Keratinocyte (primary cell): ENCODE measurements at regions not wholly inside any gene's neighbourhood (a gene's known extent, or its start where the extent isn't known, plus 50 kb on each side); places are given as distances from the start of the nearest gene placed in this dataset.

ENCODE experiments used
- DNase-seq: peaks from one replicate; pipeline ENCODE4 v3.0.0-alpha.2; 2011; ENCODE audit warnings: low read depth, missing footprints, low spot score
- FAIRE-seq: peaks from 2 replicates; lab custom pipeline; 2011; peaks lifted over from hg19 to GRCh38; lab: Jason Lieb, UNC
- H2AFZ ChIP-seq: 2 replicates; pipeline ENCODE4 v1.6.0; 2012; ENCODE audit warnings: low read length, control low read depth, inconsistent platforms; ENCODE audit not compliant: control insufficient read depth
- H3K27ac ChIP-seq: 2 replicates; pipeline ENCODE4 v1.5.1; 2011; ENCODE audit warnings: low read length; ENCODE audit not compliant: control insufficient read depth, insufficient read depth
- H3K27me3 ChIP-seq: 3 replicates; pipeline ENCODE4 v1.6.0; 2011; ENCODE audit warnings: low read length; ENCODE audit not compliant: control insufficient read depth, insufficient read depth; ENCODE audit errors: extremely low read depth
- H3K36me3 ChIP-seq, 2 experiments: 2 replicates in 1 of 2; 3 replicates in 1 of 2; pipeline ENCODE4 v1.5.1; 2011; ENCODE audit warnings: low read length in 2 of 2, mild to moderate bottlenecking in 1 of 2; ENCODE audit not compliant: control insufficient read depth in 2 of 2, insufficient read depth in 2 of 2; ENCODE audit errors: extremely low read depth in 1 of 2
- H3K4me1 ChIP-seq: 3 replicates; pipeline ENCODE4 v1.5.1; 2011; ENCODE audit warnings: low read length; ENCODE audit not compliant: control insufficient read depth, insufficient read depth; ENCODE audit errors: extremely low read depth
- H3K4me2 ChIP-seq: 3 replicates; pipeline ENCODE4 v1.6.0; 2011; ENCODE audit warnings: low read depth, low read length; ENCODE audit not compliant: control insufficient read depth, insufficient read depth; ENCODE audit errors: extremely low read depth
- H3K4me3 ChIP-seq, 3 experiments: fragments of 200-600 bp in 1 of 3; sonication (generic) in 1 of 3; 2 replicates in 2 of 3; 3 replicates in 1 of 3; pipeline ENCODE4 v1.5.1; 2011 to 2016; ENCODE audit warnings: low read length in 3 of 3, mild to moderate bottlenecking in 3 of 3, control low read depth in 2 of 3, inconsistent platforms in 1 of 3, low read depth in 1 of 3, mixed read lengths in 1 of 3, mixed run types in 1 of 3, moderate library complexity in 1 of 3; ENCODE audit not compliant: control insufficient read depth in 2 of 3, insufficient read depth in 2 of 3; ENCODE audit errors: extremely low read depth in 1 of 3
- H3K79me2 ChIP-seq: 2 replicates; pipeline ENCODE4 v1.6.0; 2012; ENCODE audit warnings: low read length; ENCODE audit not compliant: control insufficient read depth, insufficient read depth
- H3K9ac ChIP-seq: 3 replicates; pipeline ENCODE4 v1.6.0; 2011; ENCODE audit warnings: low read length; ENCODE audit not compliant: control insufficient read depth, insufficient read depth; ENCODE audit errors: extremely low read depth
- H3K9me1 ChIP-seq: 3 replicates; pipeline ENCODE4 v1.6.0; 2011; ENCODE audit warnings: low read length; ENCODE audit not compliant: control insufficient read depth, insufficient read depth; ENCODE audit errors: extremely low read depth
- H3K9me3 ChIP-seq: 2 replicates; pipeline ENCODE4 v1.5.1; 2012; ENCODE audit warnings: low read depth, low read length; ENCODE audit not compliant: control insufficient read depth
- H4K20me1 ChIP-seq: 3 replicates; pipeline ENCODE4 v1.6.0; 2011; ENCODE audit warnings: low read length; ENCODE audit not compliant: control insufficient read depth, insufficient read depth; ENCODE audit errors: extremely low read depth
- EZH2 ChIP-seq: IDR thresholded peaks from one replicate; pipeline ENCODE4 v1.6.1; 2012; ENCODE audit warnings: inconsistent platforms, mild to moderate bottlenecking, low read length, moderate library complexity
- dilution Hi-C: fragments of 300-500 bp; cut with MboI; formaldehyde crosslinking; loops from one replicate; pipeline ENCODE4 v1.7.0; 2020; ENCODE audit warnings: low sequenced_read_pairs; ENCODE audit not compliant: extremely low pct_ligation_motif_present
- TF ChIP-seq, protein P1 (sequence below), 3 experiments: IDR thresholded peaks in 1 of 3; conservative IDR thresholded peaks in 1 of 3; optimal IDR thresholded peaks in 1 of 3; 2 replicates in 2 of 3; 3 replicates in 1 of 3; pipeline versions ENCODE3 to v1.5.1; 2011; ENCODE audit warnings: low read length in 3 of 3, mild to moderate bottlenecking in 3 of 3, moderate library complexity in 2 of 3, control low read depth in 1 of 3, inconsistent platforms in 1 of 3; ENCODE audit not compliant: insufficient read depth in 2 of 3; ENCODE audit errors: extremely low read depth in 1 of 3

GRCh38 chr12:4197922-4198763 is 75.4 kb upstream of the CCND2 start:
- no peaks in the 10 kb centered on the region for H3K4me1 ChIP-seq
- no peaks in the 10 kb centered on the region for H3K36me3 ChIP-seq
- TF ChIP-seq, protein P1, sequence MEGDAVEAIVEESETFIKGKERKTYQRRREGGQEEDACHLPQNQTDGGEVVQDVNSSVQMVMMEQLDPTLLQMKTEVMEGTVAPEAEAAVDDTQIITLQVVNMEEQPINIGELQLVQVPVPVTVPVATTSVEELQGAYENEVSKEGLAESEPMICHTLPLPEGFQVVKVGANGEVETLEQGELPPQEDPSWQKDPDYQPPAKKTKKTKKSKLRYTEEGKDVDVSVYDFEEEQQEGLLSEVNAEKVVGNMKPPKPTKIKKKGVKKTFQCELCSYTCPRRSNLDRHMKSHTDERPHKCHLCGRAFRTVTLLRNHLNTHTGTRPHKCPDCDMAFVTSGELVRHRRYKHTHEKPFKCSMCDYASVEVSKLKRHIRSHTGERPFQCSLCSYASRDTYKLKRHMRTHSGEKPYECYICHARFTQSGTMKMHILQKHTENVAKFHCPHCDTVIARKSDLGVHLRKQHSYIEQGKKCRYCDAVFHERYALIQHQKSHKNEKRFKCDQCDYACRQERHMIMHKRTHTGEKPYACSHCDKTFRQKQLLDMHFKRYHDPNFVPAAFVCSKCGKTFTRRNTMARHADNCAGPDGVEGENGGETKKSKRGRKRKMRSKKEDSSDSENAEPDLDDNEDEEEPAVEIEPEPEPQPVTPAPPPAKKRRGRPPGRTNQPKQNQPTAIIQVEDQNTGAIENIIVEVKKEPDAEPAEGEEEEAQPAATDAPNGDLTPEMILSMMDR (optimal IDR thresholded peaks at IDR 0.05 in 1 of 3, IDR thresholded peaks at IDR 0.05 in 1 of 3, conservative IDR thresholded peaks at IDR 0.05 in 1 of 3; ENCODE audit: extremely low read depth in 1 of 3, insufficient read depth in 2 of 3, low read length in 3 of 3): no peak
- no peak for TF ChIP-seq EZH2
- no peak overlapping the region for H3K4me3 ChIP-seq
- no peak overlapping the region for H3K9ac ChIP-seq
- dilution Hi-C loops: no loop called here
- no peaks in the 10 kb centered on the region for H3K9me3 ChIP-seq
- no peak for DNase-seq
- H3K79me2 ChIP-seq: no peaks in the 10 kb centered on the region
- H3K27ac ChIP-seq: no peak overlapping the region
- H2AFZ ChIP-seq: no peak overlapping the region
- FAIRE-seq: no peak
- H3K4me2 ChIP-seq: no peak overlapping the region
- H3K27me3 ChIP-seq: peaks cover 16% of the 10 kb centered on the region
- H4K20me1 ChIP-seq: no peaks in the 10 kb centered on the region
- H3K9me1 ChIP-seq: no peaks in the 10 kb centered on the region

DNA sequence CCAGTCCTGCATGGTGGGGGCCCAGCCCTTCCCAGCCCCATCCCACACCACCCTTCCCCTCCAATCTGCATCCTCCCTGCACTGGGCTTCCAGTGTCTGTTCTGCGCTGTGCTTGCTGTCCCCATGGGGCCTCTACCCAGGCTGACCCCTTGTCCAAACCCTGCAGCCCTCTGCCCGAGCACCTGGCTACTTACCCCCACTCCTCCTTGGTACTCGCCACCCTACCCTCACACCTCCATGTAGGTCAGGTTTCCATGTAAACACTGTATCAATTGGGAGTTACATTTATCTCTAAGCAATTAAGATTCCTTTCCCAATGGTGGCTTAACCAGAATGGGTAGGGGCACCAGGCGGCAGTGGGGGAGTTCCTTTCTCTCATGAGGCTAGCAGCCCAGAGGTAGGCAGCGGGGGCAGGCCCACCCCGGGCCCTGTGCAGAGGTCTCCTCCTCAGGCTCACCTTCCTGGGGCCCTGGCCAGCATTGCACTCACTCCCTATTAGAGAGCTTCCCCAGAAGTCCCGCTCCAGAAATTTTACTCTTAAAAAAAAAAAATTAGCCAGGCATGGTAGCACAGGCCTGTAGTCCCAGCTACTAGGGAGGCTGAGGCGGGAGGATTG is 76.6 kb upstream of the CCND2 start:
- TF ChIP-seq EZH2: no peak
- TF ChIP-seq, protein P1 (optimal IDR thresholded peaks at IDR 0.05 in 1 of 3, IDR thresholded peaks at IDR 0.05 in 1 of 3, conservative IDR thresholded peaks at IDR 0.05 in 1 of 3; ENCODE audit: extremely low read depth in 1 of 3, insufficient read depth in 2 of 3, low read length in 3 of 3): no peak
- Histone ChIP-seq H3K36me3 (no peaks in the 10 kb centered on the region), H3K9me1 (no peaks in the 10 kb centered on the region), H3K9ac (no peak overlapping the region), H3K79me2 (no peaks in the 10 kb centered on the region), H3K4me2 (no peak overlapping the region), H3K27me3 (peaks cover 16% of the 10 kb centered on the region), H3K4me1 (no peaks in the 10 kb centered on the region), H4K20me1 (no peaks in the 10 kb centered on the region), H3K4me3 (no peak overlapping the region), H2AFZ (no peak overlapping the region), H3K27ac (no peak overlapping the region), H3K9me3 (no peaks in the 10 kb centered on the region)
- DNase-seq: no peak
- no peak for FAIRE-seq
- dilution Hi-C loops: no loop called here
